H9 (cell line): ENCODE measurements at regions not wholly inside any gene's neighbourhood (a gene's known extent, or its start where the extent isn't known, plus 50 kb on each side); places are given as distances from the start of the nearest gene placed in this dataset.

Experiments used
- DNase-seq: peaks from one replicate; pipeline ENCODE4 v3.0.0-alpha.2; 2017
- H2AFZ ChIP-seq: one replicate; pipeline ENCODE4 v1.6.1; 2013; ENCODE audit warnings: mild to moderate bottlenecking, low read length, control low read depth, moderate library complexity
- H2AK5ac ChIP-seq: 2 replicates; pipeline ENCODE4 v1.6.1; 2013; ENCODE audit warnings: low read length, control low read depth, mixed read lengths; ENCODE audit not compliant: insufficient read length
- H2BK120ac ChIP-seq: one replicate; pipeline ENCODE4 v1.6.1; 2013; ENCODE audit warnings: low read depth, mild to moderate bottlenecking, low read length, control low read depth, inconsistent platforms; ENCODE audit not compliant: poor library complexity, severe bottlenecking
- H2BK12ac ChIP-seq: 2 replicates; pipeline ENCODE4 v1.6.1; 2013; ENCODE audit warnings: low read length, control low read depth, mixed read lengths, low read depth; ENCODE audit not compliant: insufficient read length
- H2BK15ac ChIP-seq: 2 replicates; pipeline ENCODE4 v1.6.1; 2013; ENCODE audit warnings: low read depth, low read length, control low read depth
- H2BK20ac ChIP-seq: one replicate; pipeline ENCODE4 v1.6.1; 2013; ENCODE audit warnings: low read depth, mild to moderate bottlenecking, low read length, control low read depth, inconsistent platforms; ENCODE audit not compliant: poor library complexity, severe bottlenecking
- H2BK5ac ChIP-seq: 2 replicates; pipeline ENCODE4 v1.6.1; 2013; ENCODE audit warnings: low read length, control low read depth, mixed read lengths; ENCODE audit not compliant: insufficient read length
- H3K14ac ChIP-seq: 2 replicates; pipeline ENCODE4 v1.6.1; 2013; ENCODE audit warnings: low read length, control low read depth; ENCODE audit not compliant: insufficient read depth
- H3K18ac ChIP-seq: 2 replicates; pipeline ENCODE4 v1.6.1; 2013; ENCODE audit warnings: low read depth, mild to moderate bottlenecking, mixed read lengths, low read length, control low read depth; ENCODE audit not compliant: insufficient read length
- H3K23ac ChIP-seq: 2 replicates; pipeline ENCODE4 v1.6.1; 2013; ENCODE audit warnings: low read length, control low read depth, mixed read lengths, low read depth; ENCODE audit not compliant: insufficient read length
- H3K23me2 ChIP-seq: 2 replicates; pipeline ENCODE4 v1.6.1; 2013; ENCODE audit warnings: low read depth, mild to moderate bottlenecking, mixed read lengths, low read length, control low read depth; ENCODE audit not compliant: insufficient read length, poor library complexity, severe bottlenecking
- H3K27ac ChIP-seq: 2 replicates; pipeline ENCODE4 v1.5.1; 2013; ENCODE audit warnings: low read length, control low read depth, mixed read lengths, low read depth; ENCODE audit not compliant: insufficient read length
- H3K27me3 ChIP-seq: 2 replicates; pipeline ENCODE4 v1.6.1; 2013; ENCODE audit warnings: low read length, control low read depth, inconsistent platforms; ENCODE audit not compliant: insufficient read depth
- H3K4ac ChIP-seq: 2 replicates; pipeline ENCODE4 v1.6.1; 2013; ENCODE audit warnings: low read depth, mild to moderate bottlenecking, control low read depth, inconsistent platforms, low read length, moderate library complexity
- H3K4me1 ChIP-seq: 2 replicates; pipeline ENCODE4 v1.6.1; 2013; ENCODE audit warnings: low read length, control low read depth, inconsistent platforms; ENCODE audit not compliant: insufficient read depth
- H3K4me2 ChIP-seq: 2 replicates; pipeline ENCODE4 v1.6.1; 2013; ENCODE audit warnings: low read length, control low read depth, mixed read lengths; ENCODE audit not compliant: insufficient read length, insufficient read depth
- H3K56ac ChIP-seq: 2 replicates; pipeline ENCODE4 v1.6.1; 2013; ENCODE audit warnings: low read depth, mild to moderate bottlenecking, mixed read lengths, low read length, control low read depth; ENCODE audit not compliant: insufficient read length
- H3K79me1 ChIP-seq: 2 replicates; pipeline ENCODE4 v1.6.1; 2013; ENCODE audit warnings: low read depth, mild to moderate bottlenecking, moderate library complexity, low read length, control low read depth, inconsistent platforms; ENCODE audit not compliant: insufficient read depth, poor library complexity, severe bottlenecking
- H3K79me2 ChIP-seq: 2 replicates; pipeline ENCODE4 v1.6.1; 2013; ENCODE audit warnings: low read length, control low read depth, inconsistent platforms; ENCODE audit not compliant: insufficient read depth
- H3K9ac ChIP-seq: 2 replicates; pipeline ENCODE4 v1.6.1; 2013; ENCODE audit warnings: low read length, control low read depth, mixed read lengths; ENCODE audit not compliant: insufficient read length; ENCODE audit errors: extremely low read depth
- H3K9me3 ChIP-seq: one replicate; pipeline ENCODE4 v1.6.1; 2013; ENCODE audit warnings: low read depth, low read length, inconsistent platforms; ENCODE audit not compliant: control insufficient read depth
- H3T11ph ChIP-seq: one replicate; pipeline ENCODE4 v1.6.1; 2013; ENCODE audit warnings: mild to moderate bottlenecking, low read length, control low read depth, inconsistent platforms
- H4K20me1 ChIP-seq: one replicate; pipeline ENCODE4 v1.6.1; 2013; ENCODE audit not compliant: control insufficient read depth, insufficient read length, insufficient read depth
- H4K5ac ChIP-seq: 2 replicates; pipeline ENCODE4 v1.6.1; 2013; ENCODE audit warnings: low read depth, mild to moderate bottlenecking, mixed read lengths, low read length, control low read depth; ENCODE audit not compliant: insufficient read length
- H4K8ac ChIP-seq: replicated peaks from 2 replicates; pipeline ENCODE4 v1.6.1; 2013; ENCODE audit warnings: low read length, control low read depth, mixed read lengths, low read depth; ENCODE audit not compliant: insufficient read length
- H4K91ac ChIP-seq: 2 replicates; pipeline ENCODE4 v1.6.1; 2013; ENCODE audit warnings: low read depth, mild to moderate bottlenecking, moderate library complexity, mixed read lengths, low read length, control low read depth; ENCODE audit not compliant: insufficient read length
- H3K27ac Mint-ChIP-seq, 3 experiments: 2 replicates in 2 of 3; 3 replicates in 1 of 3; pipeline ENCODE4 v1.8.0; 2020 to 2021; ENCODE audit warnings: mixed read lengths in 3 of 3, mild to moderate bottlenecking in 1 of 3, moderate library complexity in 1 of 3
- H3K27me3 Mint-ChIP-seq: 2 replicates; pipeline ENCODE4 v1.8.0; 2021; ENCODE audit warnings: low read depth, mild to moderate bottlenecking, moderate library complexity, mixed read lengths
- H3K36me3 Mint-ChIP-seq, 3 experiments: 2 replicates in 2 of 3; 3 replicates in 1 of 3; pipeline ENCODE4 v1.8.0; 2020 to 2021; ENCODE audit warnings: low read depth in 3 of 3, mixed read lengths in 3 of 3; ENCODE audit not compliant: insufficient read depth in 1 of 3
- H3K4me1 Mint-ChIP-seq, 2 experiments: 2 replicates each; pipeline ENCODE4 v1.8.0; 2020; ENCODE audit warnings: mixed read lengths in 2 of 2
- H3K4me3 Mint-ChIP-seq, 2 experiments: 2 replicates in 1 of 2; 3 replicates in 1 of 2; pipeline ENCODE4 v1.8.0; 2020 to 2021; ENCODE audit warnings: mild to moderate bottlenecking in 2 of 2, mixed read lengths in 2 of 2, moderate library complexity in 1 of 2
- H3K9me3 Mint-ChIP-seq, 2 experiments: 2 replicates in 1 of 2; 3 replicates in 1 of 2; pipeline ENCODE4 v1.8.0; 2020; ENCODE audit warnings: mild to moderate bottlenecking in 2 of 2, mixed read lengths in 2 of 2, moderate library complexity in 1 of 2
- WGBS: extraction: QIAGEN DNeasy Blood & Tissue Kit; methylation state at CpG from one replicate; pipeline ENCODE4 v1.1.7; 2013; ENCODE audit warnings: missing lambda C conversion rate, low lambda C conversion rate, mixed read lengths; ENCODE audit not compliant: insufficient read length; ENCODE audit errors: extremely low coverage; 5-methylcytosine and 5-hydroxymethylcytosine counted together
- TF ChIP-seq, protein P1 (sequence below): fragments of 200-600 bp; sonication (generic); conservative IDR thresholded peaks from 3 replicates; pipeline ENCODE4 v1.8.0; 2021; ENCODE audit warnings: antibody characterized with exemption, mild to moderate bottlenecking

- H4K5ac ChIP-seq: no peak overlapping the region
- no peak overlapping the region for H3K9ac ChIP-seq
- no peaks in the 10 kb centered on the region for H3K79me1 ChIP-seq
- H2BK120ac ChIP-seq: no peak overlapping the region
- no peaks in the 10 kb centered on the region for H3K9me3 ChIP-seq
- no peaks in the 10 kb centered on the region for H3K23me2 ChIP-seq
- H3K9me3 Mint-ChIP-seq: no peaks in the 10 kb centered on the region
- DNase-seq: no peak
- H2BK5ac ChIP-seq: no peak overlapping the region
- no peak overlapping the region for H3K27ac ChIP-seq
- no peak overlapping the region for H3K23ac ChIP-seq
- no peak overlapping the region for H4K91ac ChIP-seq
- no peak overlapping the region for H2AK5ac ChIP-seq
- peaks cover 12% of the 10 kb centered on the region for H3K27me3 Mint-ChIP-seq
- TF ChIP-seq, protein P1, sequence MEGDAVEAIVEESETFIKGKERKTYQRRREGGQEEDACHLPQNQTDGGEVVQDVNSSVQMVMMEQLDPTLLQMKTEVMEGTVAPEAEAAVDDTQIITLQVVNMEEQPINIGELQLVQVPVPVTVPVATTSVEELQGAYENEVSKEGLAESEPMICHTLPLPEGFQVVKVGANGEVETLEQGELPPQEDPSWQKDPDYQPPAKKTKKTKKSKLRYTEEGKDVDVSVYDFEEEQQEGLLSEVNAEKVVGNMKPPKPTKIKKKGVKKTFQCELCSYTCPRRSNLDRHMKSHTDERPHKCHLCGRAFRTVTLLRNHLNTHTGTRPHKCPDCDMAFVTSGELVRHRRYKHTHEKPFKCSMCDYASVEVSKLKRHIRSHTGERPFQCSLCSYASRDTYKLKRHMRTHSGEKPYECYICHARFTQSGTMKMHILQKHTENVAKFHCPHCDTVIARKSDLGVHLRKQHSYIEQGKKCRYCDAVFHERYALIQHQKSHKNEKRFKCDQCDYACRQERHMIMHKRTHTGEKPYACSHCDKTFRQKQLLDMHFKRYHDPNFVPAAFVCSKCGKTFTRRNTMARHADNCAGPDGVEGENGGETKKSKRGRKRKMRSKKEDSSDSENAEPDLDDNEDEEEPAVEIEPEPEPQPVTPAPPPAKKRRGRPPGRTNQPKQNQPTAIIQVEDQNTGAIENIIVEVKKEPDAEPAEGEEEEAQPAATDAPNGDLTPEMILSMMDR: no peak
- H4K8ac ChIP-seq: no peak overlapping the region
- no peak overlapping the region for H3K27ac Mint-ChIP-seq
- H3K27me3 ChIP-seq: no peaks in the 10 kb centered on the region
- H3K4me2 ChIP-seq: no peak overlapping the region
- H4K20me1 ChIP-seq: no peaks in the 10 kb centered on the region
- no peak overlapping the region for H3K4ac ChIP-seq
- no peak overlapping the region for H2BK20ac ChIP-seq
- no peaks in the 10 kb centered on the region for H3K79me2 ChIP-seq
- no peak overlapping the region for H3K14ac ChIP-seq
- H3K18ac ChIP-seq: no peak overlapping the region
- no peaks in the 10 kb centered on the region; a peak in 1 of 4 replicates for H3K4me1 Mint-ChIP-seq
- no peaks in the 10 kb centered on the region for H3K36me3 Mint-ChIP-seq
- H2BK12ac ChIP-seq: no peak overlapping the region
- WGBS: no CpG with 5 or more reads among the region's 5 CpGs
- H3T11ph ChIP-seq: no peak overlapping the region
- H2BK15ac ChIP-seq: no peak overlapping the region
- no peaks in the 10 kb centered on the region for H3K4me1 ChIP-seq
- no peak overlapping the region for H2AFZ ChIP-seq
- H3K56ac ChIP-seq: no peak overlapping the region
- H3K4me3 Mint-ChIP-seq: no peak overlapping the region
These were observed 594.9 kb downstream of the CDH26 start for GRCh38 chr20:60553095-60553494.
